ENCODE measurements at regions not wholly inside any gene's neighbourhood (a gene's known extent, or its start where the extent isn't known, plus 50 kb on each side); places are given as distances from the start of the nearest gene placed in this dataset.
"Not testable (repeated sequence)": the region's sequence is repeated elsewhere in the genome, so short reads cannot be mapped to it uniquely, and the experiment has no call there.

DNA sequence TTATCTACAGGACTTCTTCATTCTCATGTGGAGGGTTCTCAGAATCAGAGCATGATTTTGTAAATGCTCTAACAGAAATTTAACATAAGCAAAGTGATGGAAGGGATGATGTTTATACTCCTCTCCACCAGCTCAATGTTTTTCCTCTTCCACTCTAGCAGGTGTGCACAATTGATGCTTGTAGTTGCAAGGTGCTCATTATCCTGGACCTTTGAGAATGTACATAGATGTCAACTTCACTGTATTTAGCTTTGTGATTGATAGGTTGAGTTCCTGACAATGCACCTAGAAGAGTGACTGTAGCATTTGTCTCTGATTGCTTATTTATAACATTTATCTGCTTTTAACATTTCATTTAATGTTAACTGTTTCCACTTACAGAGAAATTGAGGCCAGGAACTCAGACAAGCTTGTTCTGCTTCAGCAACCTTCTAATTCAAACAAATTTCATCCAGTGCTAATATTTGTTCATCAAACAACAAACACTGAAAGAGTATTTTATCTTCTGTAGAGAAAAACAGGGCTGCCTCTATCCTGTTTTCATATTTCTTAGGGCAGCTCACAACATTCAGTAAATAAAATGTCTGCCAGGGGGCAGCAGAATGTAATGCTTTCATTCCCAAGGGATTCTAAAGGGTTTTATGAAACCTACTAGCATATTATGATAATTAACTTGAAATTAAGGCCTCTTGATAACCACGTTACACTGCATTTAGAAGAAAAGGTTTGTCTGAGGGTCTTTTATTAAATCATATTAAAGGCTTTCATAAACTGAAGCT lies 127.9 kb upstream of the NOL4 start:
- no peak for DNase-seq (ENCODE audit: low read depth)

DNA sequence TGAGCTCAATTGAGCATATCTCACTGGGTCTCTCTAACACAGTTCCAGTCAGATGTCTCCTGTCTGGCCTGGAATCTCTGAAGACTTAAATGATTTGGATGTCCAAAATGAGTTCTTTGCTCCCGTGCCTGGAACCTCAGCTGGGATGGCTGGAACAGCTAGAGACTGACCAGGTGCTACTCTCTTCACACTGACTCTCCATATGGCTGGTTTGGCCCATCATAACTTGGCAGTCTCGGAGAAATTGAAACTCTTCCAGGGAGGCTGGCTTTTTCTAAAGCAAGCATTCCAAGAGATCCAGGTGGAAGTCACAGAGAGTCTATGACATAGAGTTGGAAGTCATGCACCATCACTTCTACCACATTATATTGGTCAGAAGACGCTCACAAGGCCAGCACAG lies 129.6 kb upstream of the NOL4 start:
- DNase-seq (ENCODE audit: low read depth): no peak

DNA sequence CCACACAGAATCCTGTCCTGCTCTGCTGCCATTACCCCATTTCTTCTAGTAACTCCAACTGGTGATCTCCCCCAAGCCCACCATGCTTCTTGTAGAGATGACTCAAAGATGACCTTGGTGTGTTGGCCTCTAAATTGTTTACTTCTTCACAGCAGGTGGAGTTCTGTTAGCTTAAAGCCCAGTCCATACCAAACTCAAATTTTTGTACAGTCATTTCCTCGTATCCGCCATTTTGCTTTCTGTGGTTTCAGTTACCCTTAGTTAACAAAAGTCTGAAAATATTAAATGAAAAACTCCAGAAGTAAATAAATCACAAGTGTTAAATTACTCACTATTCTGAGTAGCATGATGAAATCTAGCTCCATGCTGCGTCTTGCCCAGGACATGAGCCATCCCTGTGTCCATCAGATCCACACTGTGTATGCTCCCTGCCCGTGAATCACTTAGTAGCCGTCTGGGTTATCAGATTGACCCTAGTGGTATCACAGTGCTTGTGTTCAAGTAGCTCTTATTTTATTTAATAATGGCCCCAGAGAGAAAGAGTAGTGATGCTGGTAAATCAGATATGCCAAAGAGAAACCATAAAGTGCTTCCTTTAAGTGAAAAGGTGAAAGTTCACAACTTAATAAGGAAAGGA lies 133.3 kb upstream of the NOL4 start:
- no peak for DNase-seq (ENCODE audit: low read depth)

DNA sequence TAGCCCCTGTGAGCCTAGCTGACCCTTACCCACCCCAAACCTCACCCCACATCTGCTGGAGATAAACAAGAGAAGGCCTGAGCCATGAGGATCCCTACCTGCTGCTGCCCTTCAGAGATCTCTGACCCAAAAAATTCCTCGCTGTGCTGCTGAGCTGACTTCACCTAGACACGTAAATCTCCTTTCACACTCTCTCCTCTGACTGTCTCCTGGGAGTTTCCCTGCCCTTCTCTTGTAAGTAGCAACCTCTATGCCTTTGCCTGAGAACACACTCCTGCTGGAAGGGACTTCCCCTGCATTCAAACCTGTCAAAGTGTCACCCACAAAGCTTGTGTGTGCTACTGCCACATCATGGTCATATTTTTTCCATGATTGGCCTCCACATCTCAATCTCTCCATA lies 134.2 kb upstream of the NOL4 start:
- no peak for DNase-seq (ENCODE audit: low read depth)

DNA sequence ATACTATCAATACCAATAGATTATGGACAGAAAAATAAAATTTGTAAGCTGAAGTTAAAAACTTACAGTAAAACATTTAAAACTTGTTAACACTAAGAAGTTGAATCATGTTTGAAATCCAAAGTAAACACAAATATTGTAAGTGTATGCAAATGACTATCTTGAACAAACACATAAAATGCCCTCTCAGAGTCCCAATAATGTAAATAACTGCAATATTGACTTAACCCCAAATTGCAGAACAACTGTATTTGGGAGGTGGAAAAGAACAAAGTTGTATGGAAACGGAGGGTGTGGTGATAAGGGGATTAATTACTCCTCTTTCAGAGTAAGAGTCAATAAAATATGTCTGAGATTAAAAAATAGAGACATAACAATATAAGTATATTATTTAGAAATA lies 140.0 kb upstream of the NOL4 start:
- no peak for DNase-seq (ENCODE audit: low read depth)

DNA sequence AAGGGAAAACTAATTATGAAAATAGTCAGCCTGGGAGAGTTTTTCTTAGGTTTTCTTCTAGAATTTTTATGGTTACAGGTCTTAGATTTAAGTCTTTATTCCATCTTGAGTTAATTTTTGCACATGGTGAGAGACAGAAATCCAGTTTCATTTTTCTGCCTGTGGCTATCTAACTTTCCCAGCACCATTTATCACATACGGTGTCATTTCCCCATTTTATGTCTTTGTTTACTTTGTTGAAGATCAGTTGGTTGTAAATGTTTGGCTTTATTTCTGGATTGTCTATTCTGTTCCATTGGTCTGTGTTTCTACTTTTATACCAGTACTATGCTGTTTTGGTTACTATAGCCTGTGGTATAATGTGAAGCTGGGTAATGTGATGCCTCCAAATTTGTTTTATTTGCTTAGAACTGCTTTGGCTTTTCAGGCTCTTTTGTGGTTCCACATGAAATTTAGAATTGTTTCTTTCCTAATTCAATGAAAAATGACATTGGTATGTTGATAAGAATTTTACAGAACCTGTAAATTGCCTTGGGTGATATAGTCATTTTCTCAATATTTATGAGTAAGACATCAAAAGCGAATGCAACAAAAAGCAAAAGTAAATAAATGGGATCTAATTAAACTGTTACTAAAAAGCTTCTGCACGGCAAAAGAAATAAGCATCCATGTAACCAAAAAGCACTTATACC lies 146.1 kb upstream of the NOL4 start:
- DNase-seq (ENCODE audit: low read depth): no peak

DNA sequence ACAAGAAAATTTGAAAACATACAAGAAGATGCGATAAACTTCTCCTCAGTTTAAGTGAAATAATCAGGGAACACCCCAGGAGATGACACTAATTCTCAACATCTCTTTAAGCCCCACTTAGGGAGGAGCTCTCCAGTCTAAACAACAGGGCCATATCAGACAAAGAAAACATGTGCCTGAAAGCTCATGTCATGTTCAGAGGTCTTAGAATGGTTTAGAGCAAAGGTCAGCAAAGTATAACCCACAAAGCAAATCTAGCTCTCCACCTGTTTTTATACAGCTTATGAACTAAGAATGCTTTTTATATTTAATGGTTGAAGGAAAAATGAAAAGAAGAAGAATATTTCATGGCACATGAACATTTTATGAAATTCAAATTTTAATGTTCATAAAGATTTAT lies 155.6 kb upstream of the NOL4 start:
- DNase-seq (ENCODE audit: low read depth): no peak

DNA sequence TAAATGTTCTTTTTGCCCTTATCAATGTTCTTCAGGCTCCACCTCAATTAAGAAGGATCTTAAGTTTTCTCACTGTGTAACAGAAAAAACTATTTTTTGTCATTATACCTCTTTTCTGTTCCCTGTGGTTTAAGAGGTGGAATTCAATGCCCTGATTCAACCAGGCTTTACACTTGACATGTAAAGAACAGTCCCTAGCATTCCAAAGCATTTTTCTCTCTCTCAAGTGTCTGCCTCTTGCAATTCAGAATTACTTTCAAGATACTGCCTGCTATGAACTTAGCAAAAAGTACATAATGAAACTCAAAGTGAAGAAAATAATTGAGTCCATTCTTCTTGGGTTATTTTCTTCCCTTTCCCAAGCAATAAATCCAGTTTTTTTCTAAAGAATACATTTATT lies 160.6 kb upstream of the NOL4 start:
- DNase-seq (ENCODE audit: low read depth): no peak

DNA sequence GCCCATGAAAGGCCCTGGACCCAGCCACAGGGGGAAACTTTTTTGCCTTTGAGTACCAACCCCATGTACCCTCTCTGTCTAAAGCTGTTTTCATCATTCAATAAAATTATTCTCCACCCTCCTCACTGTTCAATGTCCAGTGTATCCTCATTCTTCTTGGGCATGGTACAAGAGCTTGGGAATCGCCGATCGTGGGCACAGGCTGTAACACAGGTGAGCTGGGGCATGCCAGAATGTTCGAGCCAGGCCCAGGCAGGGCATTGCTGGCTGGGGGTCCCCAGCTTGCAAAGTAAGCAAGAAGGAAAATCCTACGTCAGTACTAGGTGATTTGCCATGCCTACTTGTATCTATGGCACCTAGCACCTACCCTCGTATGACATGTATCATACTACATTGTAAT lies 162.1 kb upstream of the NOL4 start:
- no peak for DNase-seq (ENCODE audit: low read depth)

DNA sequence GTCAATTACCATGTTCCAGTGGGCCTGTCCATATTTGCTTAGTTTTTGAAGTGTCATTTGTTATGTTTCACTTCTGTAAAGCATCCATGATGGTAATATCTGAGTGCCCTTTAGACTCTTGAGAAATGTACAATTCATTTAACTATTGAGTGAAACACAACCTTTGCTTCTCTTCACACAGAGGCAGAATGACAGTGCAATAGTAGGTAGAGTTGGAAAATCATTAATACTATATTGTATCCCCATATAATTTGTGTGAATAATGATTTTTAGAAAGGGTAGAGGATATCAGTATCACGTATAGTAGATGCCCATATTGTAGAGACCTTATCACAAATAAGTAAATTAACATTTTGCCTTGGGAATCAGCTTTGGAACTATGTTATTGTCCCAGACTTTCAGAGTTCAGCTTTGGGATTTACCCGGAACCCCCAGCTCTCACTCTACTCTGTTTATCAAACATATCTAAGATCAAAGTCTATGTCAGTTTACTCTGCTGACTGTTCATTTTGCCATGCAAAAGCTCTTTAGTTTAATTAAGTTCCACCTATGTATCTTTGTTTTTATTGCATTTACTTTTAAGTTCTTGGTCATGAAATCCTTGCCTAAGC lies 172.7 kb upstream of the NOL4 start:
- DNase-seq (ENCODE audit: low read depth): no peak

DNA sequence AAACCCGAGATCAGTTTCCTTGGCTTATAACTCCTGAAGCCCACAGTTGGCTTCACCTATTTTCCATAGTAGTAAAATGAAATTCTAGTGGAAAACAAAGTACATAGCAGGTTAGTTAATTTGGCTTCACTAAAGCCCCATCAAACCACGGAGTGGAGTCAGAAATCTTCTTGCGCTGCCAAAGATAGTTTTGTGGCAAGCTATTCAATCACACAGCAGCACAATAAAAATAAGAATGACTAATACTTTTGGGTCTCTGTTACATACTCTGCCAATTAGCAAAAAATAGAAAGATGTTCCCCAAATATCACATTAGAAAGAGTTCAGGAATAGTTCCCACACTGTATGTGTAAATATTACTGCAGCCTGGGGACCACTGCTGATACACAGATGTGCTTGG lies 175.2 kb upstream of the NOL4 start:
- DNase-seq (ENCODE audit: low read depth): no peak

DNA sequence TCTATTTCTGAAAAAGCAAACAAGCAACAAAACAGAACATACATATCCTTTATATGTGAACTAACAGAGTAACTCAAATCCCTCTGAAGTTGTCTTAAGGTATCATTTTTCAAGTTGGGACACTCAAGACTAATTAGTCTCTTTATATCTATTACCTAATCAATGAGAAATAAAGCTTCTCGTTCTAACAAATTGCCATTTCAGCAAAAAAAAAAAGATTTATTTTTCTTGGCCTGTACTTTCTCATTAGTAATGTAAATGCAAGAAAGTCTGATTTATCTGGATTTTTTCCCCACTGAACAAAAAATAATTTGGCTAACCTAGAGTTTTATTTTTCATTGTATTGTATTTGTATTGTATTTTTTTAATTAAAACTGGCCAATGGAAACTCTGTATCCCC lies 176.1 kb upstream of the NOL4 start:
- no peak for DNase-seq (ENCODE audit: low read depth)

DNA sequence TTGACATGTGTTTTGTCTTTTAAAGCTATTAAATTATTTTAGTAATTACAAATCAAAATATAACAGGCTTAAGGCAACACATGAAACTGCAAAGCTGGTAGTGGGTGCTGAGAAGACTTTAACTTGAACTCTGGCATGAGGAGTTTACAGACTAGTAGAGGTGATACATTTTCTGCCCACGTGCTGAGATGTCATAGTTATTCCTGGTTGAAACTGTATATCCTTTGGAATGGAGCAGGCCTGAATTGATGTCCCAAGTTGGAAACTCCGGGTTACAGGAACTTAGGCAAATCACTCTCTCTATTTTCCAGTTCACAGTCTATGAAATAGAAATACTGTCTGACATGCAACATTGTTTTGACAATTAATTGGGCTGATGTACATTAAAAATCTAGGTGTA lies 177.1 kb upstream of the NOL4 start:
- DNase-seq (ENCODE audit: low read depth): no peak

DNA sequence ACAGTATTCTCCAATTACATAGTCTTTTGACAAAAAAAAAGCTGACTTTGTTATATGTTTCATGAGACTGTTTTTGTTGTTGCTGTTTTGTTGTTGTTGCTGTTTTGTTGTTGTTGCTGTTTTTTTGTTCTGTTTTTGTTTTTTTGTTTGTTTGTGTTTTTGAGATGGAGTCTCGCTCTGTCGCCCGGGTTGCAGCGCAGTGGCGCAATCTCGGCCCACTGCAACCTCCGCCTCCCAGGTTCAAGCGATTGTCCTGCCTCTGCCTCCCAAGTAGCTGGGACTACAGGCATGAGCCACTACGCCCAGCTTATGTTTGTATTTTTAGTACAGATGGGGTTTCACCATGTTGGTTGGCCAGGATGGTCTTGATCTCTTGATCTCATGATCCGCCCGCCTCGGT lies 182.8 kb upstream of the NOL4 start:
- not testable (repeated sequence) for DNase-seq (ENCODE audit: low read depth)

DNA sequence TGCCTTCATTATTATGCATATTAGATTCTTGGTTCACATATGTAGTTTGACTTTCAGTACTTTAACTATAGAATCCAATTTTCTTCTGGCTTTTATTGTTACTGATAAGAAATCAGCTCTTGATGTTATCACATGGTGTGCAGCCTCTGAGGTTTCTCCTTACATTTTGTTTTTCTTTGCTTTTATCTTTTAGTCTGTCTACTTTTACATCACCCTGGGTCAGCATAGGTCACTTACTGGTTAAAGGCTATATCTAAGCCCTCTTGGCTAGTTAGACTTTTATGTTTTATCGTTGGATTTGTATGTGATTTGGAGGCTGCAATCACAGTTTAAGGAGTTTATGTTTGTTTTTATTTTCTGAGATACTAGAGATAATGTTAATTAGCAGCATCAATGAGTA lies 187.2 kb upstream of the NOL4 start:
- DNase-seq (ENCODE audit: low read depth): no peak

DNA sequence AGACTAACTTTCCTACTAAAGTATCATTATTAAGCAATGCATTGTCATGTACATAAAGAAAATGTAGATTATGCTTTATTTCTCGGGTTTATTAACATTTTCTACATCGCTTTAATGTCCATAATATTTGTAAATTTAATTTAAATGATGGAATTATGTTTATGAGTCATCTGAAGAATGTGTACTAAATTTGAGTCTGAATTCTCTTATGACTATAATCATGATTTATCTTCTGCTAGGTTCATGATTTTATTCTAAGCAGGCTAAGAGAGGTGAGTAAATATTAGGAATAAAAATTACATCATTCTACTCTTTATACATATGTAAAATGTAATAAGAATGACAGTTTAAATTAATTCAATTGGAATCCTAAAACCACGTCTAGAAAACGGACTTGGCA lies 206.3 kb upstream of the NOL4 start:
- no peak for DNase-seq (ENCODE audit: low read depth)

DNA sequence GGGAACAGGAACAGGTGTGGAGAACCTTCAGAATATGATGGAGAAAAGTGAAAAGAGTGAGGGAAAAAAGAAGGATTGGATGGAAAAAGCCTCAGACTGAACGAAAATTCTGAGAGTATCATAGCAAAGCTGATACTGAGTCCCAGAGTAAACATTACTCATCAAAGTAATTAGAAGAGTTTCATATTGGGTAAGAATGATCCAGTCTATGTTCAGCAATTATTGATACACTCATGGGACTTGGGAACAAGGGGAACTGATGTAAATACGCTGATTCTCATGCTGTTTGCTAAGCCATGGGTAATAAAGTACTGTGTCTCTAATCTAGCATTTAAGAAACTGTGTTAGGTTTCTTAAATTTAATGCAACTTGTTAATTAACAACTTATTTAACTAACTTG lies 219.9 kb upstream of the NOL4 start:
- DNase-seq (ENCODE audit: low read depth): no peak

DNA sequence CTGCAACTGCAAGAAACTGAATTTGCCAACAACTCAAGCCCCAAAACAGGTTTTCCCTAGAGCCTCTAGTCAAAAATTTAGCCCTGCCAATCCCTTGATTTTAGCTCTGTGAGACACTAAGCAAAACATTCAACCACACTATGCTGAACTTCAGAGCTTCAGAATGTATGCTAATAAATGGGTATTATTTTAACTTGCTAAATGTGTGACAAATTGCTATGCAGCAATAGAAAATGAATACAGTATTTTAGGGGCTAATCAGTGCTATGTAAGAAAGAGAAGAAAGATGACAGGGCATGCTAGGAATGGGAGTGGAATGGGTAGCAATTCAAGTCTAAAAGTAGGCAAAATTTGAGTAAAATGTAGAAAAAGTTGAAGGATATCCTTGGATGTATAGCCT lies 223.9 kb upstream of the NOL4 start:
- DNase-seq (ENCODE audit: low read depth): no peak

DNA sequence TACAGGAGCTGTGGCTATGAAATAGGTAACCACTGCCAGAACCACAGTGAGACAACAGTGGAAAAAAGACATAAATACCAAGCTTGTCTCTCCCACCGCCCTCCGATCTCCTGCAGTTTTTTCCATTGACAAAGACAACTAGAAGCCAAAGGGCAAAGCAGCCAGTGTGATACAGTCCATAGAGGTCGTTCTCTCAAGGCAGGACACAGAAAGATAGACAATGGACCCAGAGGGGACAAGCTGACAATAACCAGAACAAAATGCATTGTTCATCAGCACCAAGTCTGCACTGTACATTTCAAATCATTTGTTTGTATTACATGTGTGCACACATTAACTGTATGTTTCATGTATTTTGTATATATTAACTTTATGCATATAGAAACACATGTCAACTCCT lies 233.0 kb upstream of the NOL4 start:
- DNase-seq (ENCODE audit: low read depth): no peak

DNA sequence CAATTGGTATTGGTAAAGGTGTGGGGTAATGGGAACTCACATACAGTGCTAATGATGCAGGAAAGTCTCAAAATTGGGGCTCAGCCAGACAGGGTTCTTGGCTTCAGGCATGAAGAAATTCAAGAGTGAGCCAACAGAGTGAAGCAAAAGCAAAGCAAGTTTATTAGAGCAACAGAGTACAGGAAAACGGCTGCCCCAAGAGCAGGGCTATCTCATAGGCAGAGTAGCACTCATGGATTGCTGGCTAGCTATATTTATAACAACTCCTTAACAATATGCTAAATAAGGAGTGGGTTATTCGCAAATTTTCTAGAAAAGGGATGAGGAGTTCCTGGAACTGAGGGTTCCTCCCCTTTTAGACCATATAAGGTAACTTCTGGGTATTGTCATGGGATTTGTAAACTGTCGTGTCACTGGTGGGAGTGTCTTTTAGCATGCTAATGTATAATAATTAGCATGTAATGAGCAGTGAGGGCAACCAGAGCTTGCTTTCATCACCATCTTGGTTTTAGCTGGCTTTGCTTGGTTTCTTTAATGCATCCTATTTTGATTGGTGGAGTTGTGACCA lies 233.8 kb upstream of the NOL4 start:
- DNase-seq (ENCODE audit: low read depth): no peak

DNA sequence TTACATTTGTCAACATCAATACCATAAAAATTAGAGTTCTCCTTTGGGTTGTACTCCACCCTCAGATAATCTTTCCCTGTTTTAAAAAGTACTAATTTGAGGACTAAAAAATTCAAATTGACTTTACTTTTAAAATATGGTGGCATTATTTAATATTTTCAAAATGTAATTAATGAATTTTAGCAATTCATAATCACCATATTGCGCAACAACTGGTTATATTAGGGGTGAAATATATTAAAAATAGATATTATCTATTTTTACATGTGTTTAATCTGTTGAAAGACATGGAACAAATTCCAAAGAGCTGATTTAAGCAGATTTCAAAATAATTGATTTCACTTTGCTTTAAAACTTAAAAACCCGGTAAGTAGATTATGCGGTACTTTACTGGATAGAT lies 236.6 kb upstream of the NOL4 start:
- no peak for DNase-seq (ENCODE audit: low read depth)

DNA sequence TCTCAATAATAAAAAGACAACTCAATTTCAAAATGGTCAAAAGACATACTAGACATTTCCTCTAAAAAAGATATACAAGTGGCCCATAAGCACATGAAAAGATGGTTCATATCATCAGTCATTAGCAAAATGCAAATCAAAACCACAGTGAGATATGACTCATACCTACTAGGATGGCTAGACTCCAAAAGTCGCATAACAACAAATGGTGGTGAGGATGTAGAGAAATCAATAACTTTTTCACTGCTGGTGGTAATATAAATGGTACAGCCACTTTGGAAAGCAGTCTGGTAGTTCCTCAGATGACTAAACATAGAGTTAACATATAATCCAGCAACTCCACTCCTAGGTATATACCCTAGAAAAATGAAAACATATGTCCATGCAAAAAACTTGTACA lies 242.3 kb upstream of the NOL4 start:
- DNase-seq (ENCODE audit: low read depth): no peak
